ENCODE measurements at regions not wholly inside any gene's neighbourhood (a gene's known extent, or its start where the extent isn't known, plus 50 kb on each side); places are given as distances from the start of the nearest gene placed in this dataset.

- Histone ChIP-seq H3K9me3 (ENCODE audit: low read length) (no peaks in the 10 kb centered on the region), H3K4me1 (ENCODE audit: insufficient read depth, low read length) (peaks cover 51% of the 10 kb centered on the region), H3K4me3 (ENCODE audit: low read depth in 1 of 2, low read length in 2 of 2) (no peak overlapping the region), H3K9ac (ENCODE audit: low read length) (no peak overlapping the region), H3K36me3 (ENCODE audit: insufficient read depth, low read length) (no peaks in the 10 kb centered on the region), H3K27me3 (ENCODE audit: control insufficient read depth in 1 of 2, insufficient read depth in 2 of 2, low read length in 2 of 2) (no peaks in the 10 kb centered on the region), H3K27ac (ENCODE audit: low read depth, low read length) (no peak overlapping the region)
Observed at GRCh38 chr2:42921721-42922120, 129.3 kb upstream of the HAAO start.

- no peaks in the 10 kb centered on the region for H3K27me3 ChIP-seq (ENCODE audit: control insufficient read depth in 1 of 2, insufficient read depth in 2 of 2, low read length in 2 of 2)
- no peak overlapping the region for H3K9ac ChIP-seq (ENCODE audit: low read length)
- H3K4me1 ChIP-seq (ENCODE audit: insufficient read depth, low read length): peaks cover 45% of the 10 kb centered on the region
- H3K27ac ChIP-seq (ENCODE audit: low read depth, low read length): no peak overlapping the region
- H3K9me3 ChIP-seq (ENCODE audit: low read length): no peaks in the 10 kb centered on the region
- no peaks in the 10 kb centered on the region for H3K36me3 ChIP-seq (ENCODE audit: insufficient read depth, low read length)
- no peak overlapping the region for H3K4me3 ChIP-seq (ENCODE audit: low read depth in 1 of 2, low read length in 2 of 2)
Observed at GRCh38 chr2:42921147-42921520, 128.8 kb upstream of the HAAO start.

GRCh38 chr2:42920446-42921146, 128.2 kb upstream of the HAAO start:
- H3K36me3 ChIP-seq (ENCODE audit: insufficient read depth, low read length): no peaks in the 10 kb centered on the region
- H3K27ac ChIP-seq (ENCODE audit: low read depth, low read length): no peak overlapping the region
- H3K9ac ChIP-seq (ENCODE audit: low read length): no peak overlapping the region
- peaks cover 40% of the 10 kb centered on the region for H3K4me1 ChIP-seq (ENCODE audit: insufficient read depth, low read length)
- no peaks in the 10 kb centered on the region for H3K9me3 ChIP-seq (ENCODE audit: low read length)
- H3K27me3 ChIP-seq (ENCODE audit: control insufficient read depth in 1 of 2, insufficient read depth in 2 of 2, low read length in 2 of 2): no peaks in the 10 kb centered on the region
- no peak overlapping the region for H3K4me3 ChIP-seq (ENCODE audit: low read depth in 1 of 2, low read length in 2 of 2)

- Histone ChIP-seq H3K4me3 (ENCODE audit: low read depth in 1 of 2, low read length in 2 of 2) (no peak overlapping the region), H3K4me1 (ENCODE audit: insufficient read depth, low read length) (peaks cover 22% of the 10 kb centered on the region), H3K27me3 (ENCODE audit: control insufficient read depth in 1 of 2, insufficient read depth in 2 of 2, low read length in 2 of 2) (no peaks in the 10 kb centered on the region), H3K9me3 (ENCODE audit: low read length) (no peaks in the 10 kb centered on the region), H3K27ac (ENCODE audit: low read depth, low read length) (no peak overlapping the region), H3K36me3 (ENCODE audit: insufficient read depth, low read length) (no peaks in the 10 kb centered on the region), H3K9ac (ENCODE audit: low read length) (no peak overlapping the region)
Observed at GRCh38 chr2:42918671-42919318, 126.4 kb upstream of the HAAO start.

GRCh38 chr2:42918041-42918440, 125.7 kb upstream of the HAAO start:
- Histone ChIP-seq H3K4me3 (ENCODE audit: low read depth in 1 of 2, low read length in 2 of 2) (no peak overlapping the region), H3K9ac (ENCODE audit: low read length) (no peak overlapping the region), H3K4me1 (ENCODE audit: insufficient read depth, low read length) (peaks cover 14% of the 10 kb centered on the region), H3K9me3 (ENCODE audit: low read length) (no peaks in the 10 kb centered on the region), H3K36me3 (ENCODE audit: insufficient read depth, low read length) (no peaks in the 10 kb centered on the region), H3K27ac (ENCODE audit: low read depth, low read length) (no peak overlapping the region), H3K27me3 (ENCODE audit: control insufficient read depth in 1 of 2, insufficient read depth in 2 of 2, low read length in 2 of 2) (no peaks in the 10 kb centered on the region)

GRCh38 chr2:42917425-42917927, 125.1 kb upstream of the HAAO start:
- Histone ChIP-seq H3K9ac (ENCODE audit: low read length) (no peak overlapping the region), H3K9me3 (ENCODE audit: low read length) (no peaks in the 10 kb centered on the region), H3K27ac (ENCODE audit: low read depth, low read length) (no peak overlapping the region), H3K4me3 (ENCODE audit: low read depth in 1 of 2, low read length in 2 of 2) (no peak overlapping the region), H3K27me3 (ENCODE audit: control insufficient read depth in 1 of 2, insufficient read depth in 2 of 2, low read length in 2 of 2) (no peaks in the 10 kb centered on the region), H3K36me3 (ENCODE audit: insufficient read depth, low read length) (no peaks in the 10 kb centered on the region), H3K4me1 (ENCODE audit: insufficient read depth, low read length) (peaks cover 8% of the 10 kb centered on the region)

- no peak overlapping the region for H3K4me3 ChIP-seq (ENCODE audit: low read depth in 1 of 2, low read length in 2 of 2)
- no peaks in the 10 kb centered on the region for H3K4me1 ChIP-seq (ENCODE audit: insufficient read depth, low read length)
- no peaks in the 10 kb centered on the region for H3K9me3 ChIP-seq (ENCODE audit: low read length)
- no peak overlapping the region for H3K9ac ChIP-seq (ENCODE audit: low read length)
- H3K36me3 ChIP-seq (ENCODE audit: insufficient read depth, low read length): no peaks in the 10 kb centered on the region
- H3K27ac ChIP-seq (ENCODE audit: low read depth, low read length): no peak overlapping the region
- no peaks in the 10 kb centered on the region for H3K27me3 ChIP-seq (ENCODE audit: control insufficient read depth in 1 of 2, insufficient read depth in 2 of 2, low read length in 2 of 2)
Observed at GRCh38 chr2:42916324-42916723, 123.9 kb upstream of the HAAO start.

- no peaks in the 10 kb centered on the region for H3K4me1 ChIP-seq (ENCODE audit: insufficient read depth, low read length)
- no peaks in the 10 kb centered on the region for H3K9me3 ChIP-seq (ENCODE audit: low read length)
- H3K27ac ChIP-seq (ENCODE audit: low read depth, low read length): no peak overlapping the region
- no peaks in the 10 kb centered on the region for H3K27me3 ChIP-seq (ENCODE audit: control insufficient read depth in 1 of 2, insufficient read depth in 2 of 2, low read length in 2 of 2)
- H3K36me3 ChIP-seq (ENCODE audit: insufficient read depth, low read length): no peaks in the 10 kb centered on the region
- H3K9ac ChIP-seq (ENCODE audit: low read length): no peak overlapping the region
- H3K4me3 ChIP-seq (ENCODE audit: low read depth in 1 of 2, low read length in 2 of 2): no peak overlapping the region
Observed at GRCh38 chr2:42914860-42915259, 122.5 kb upstream of the HAAO start.

GRCh38 chr2:42914314-42914713, 121.9 kb upstream of the HAAO start:
- no peak overlapping the region for H3K27ac ChIP-seq (ENCODE audit: low read depth, low read length)

GRCh38 chr2:42913280-42913878, 121.0 kb upstream of the HAAO start:
- H3K4me1 ChIP-seq (ENCODE audit: insufficient read depth, low read length): peaks cover 8% of the 10 kb centered on the region
- no peak overlapping the region for H3K9ac ChIP-seq (ENCODE audit: low read length)
- no peak overlapping the region for H3K27ac ChIP-seq (ENCODE audit: low read depth, low read length)
- no peaks in the 10 kb centered on the region for H3K27me3 ChIP-seq (ENCODE audit: control insufficient read depth in 1 of 2, insufficient read depth in 2 of 2, low read length in 2 of 2)
- no peak overlapping the region for H3K4me3 ChIP-seq (ENCODE audit: low read depth in 1 of 2, low read length in 2 of 2)
- no peaks in the 10 kb centered on the region for H3K36me3 ChIP-seq (ENCODE audit: insufficient read depth, low read length)
- no peaks in the 10 kb centered on the region for H3K9me3 ChIP-seq (ENCODE audit: low read length)

More at GRCh38 chr2:42914314-42914713, 121.9 kb upstream of the HAAO start:
- Histone ChIP-seq H3K27me3 (ENCODE audit: control insufficient read depth in 1 of 2, insufficient read depth in 2 of 2, low read length in 2 of 2) (no peaks in the 10 kb centered on the region), H3K36me3 (ENCODE audit: insufficient read depth, low read length) (no peaks in the 10 kb centered on the region), H3K4me1 (ENCODE audit: insufficient read depth, low read length) (no peaks in the 10 kb centered on the region), H3K9ac (ENCODE audit: low read length) (no peak overlapping the region), H3K4me3 (ENCODE audit: low read depth in 1 of 2, low read length in 2 of 2) (no peak overlapping the region), H3K9me3 (ENCODE audit: low read length) (no peaks in the 10 kb centered on the region)

GRCh38 chr2:42910645-42911405, 118.4 kb upstream of the HAAO start:
- no peaks in the 10 kb centered on the region for H3K27me3 ChIP-seq (ENCODE audit: control insufficient read depth in 1 of 2, insufficient read depth in 2 of 2, low read length in 2 of 2)
- no peaks in the 10 kb centered on the region for H3K36me3 ChIP-seq (ENCODE audit: insufficient read depth, low read length)
- peaks cover 33% of the 10 kb centered on the region for H3K4me1 ChIP-seq (ENCODE audit: insufficient read depth, low read length)
- no peaks in the 10 kb centered on the region for H3K9me3 ChIP-seq (ENCODE audit: low read length)
- no peak overlapping the region for H3K27ac ChIP-seq (ENCODE audit: low read depth, low read length)
- no peak overlapping the region for H3K4me3 ChIP-seq (ENCODE audit: low read depth in 1 of 2, low read length in 2 of 2)
- H3K9ac ChIP-seq (ENCODE audit: low read length): no peak overlapping the region

Measured in muscle layer of colon (tissue), 2 donors.